C4-2B (cell line): ENCODE measurements at regions not wholly inside any gene's neighbourhood (a gene's known extent, or its start where the extent isn't known, plus 50 kb on each side); places are given as distances from the start of the nearest gene placed in this dataset.

Source experiments
- H3K27ac ChIP-seq: fragments of 450-650 bp; 2 replicates; pipeline ENCODE4 v1.5.1; 2017
- ZFX ChIP-seq: fragments of 450-650 bp; IDR thresholded peaks from 2 replicates; pipeline ENCODE4 v1.6.1; 2017
- TF ChIP-seq, protein P1 (sequence below): fragments of 450-650 bp; conservative IDR thresholded peaks from 2 replicates; pipeline ENCODE4 v1.5.1; 2017; ENCODE audit warnings: mild to moderate bottlenecking

DNA sequence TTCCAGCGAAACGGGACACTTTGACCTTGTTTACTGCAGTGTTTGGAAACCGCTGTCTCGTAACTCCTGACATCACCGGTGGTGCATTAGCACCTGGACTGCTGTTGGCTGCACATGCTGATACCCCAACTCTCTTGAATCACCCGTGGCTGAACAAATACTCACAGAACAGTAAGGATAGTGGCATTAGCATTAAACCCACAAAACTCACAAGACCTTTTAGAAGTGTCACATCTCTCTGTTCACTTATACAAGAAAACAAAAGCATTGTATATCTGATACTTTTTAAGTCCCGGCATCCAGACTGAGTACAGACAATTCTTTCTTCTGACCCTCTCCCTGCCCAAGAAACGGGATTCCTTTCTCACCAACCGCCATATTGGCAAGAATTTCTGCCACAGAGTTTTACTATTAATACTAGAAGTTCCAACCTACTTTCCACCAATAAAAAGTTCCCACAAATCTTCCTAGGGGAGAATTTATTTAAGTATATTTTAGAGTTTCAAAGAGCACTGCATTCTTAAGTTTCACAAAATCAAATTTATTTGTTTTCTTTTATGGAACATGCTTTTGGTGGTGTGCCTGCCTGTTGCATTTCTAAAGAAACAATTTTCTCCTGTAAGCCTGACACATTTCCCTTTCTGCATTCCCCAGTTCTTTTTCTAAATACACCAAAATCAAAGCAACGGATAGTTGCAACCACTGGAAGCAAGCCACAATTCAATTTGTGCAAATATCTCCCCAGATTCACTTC lies 208.4 kb upstream of the KLF14 start:
- TF ChIP-seq, protein P1, sequence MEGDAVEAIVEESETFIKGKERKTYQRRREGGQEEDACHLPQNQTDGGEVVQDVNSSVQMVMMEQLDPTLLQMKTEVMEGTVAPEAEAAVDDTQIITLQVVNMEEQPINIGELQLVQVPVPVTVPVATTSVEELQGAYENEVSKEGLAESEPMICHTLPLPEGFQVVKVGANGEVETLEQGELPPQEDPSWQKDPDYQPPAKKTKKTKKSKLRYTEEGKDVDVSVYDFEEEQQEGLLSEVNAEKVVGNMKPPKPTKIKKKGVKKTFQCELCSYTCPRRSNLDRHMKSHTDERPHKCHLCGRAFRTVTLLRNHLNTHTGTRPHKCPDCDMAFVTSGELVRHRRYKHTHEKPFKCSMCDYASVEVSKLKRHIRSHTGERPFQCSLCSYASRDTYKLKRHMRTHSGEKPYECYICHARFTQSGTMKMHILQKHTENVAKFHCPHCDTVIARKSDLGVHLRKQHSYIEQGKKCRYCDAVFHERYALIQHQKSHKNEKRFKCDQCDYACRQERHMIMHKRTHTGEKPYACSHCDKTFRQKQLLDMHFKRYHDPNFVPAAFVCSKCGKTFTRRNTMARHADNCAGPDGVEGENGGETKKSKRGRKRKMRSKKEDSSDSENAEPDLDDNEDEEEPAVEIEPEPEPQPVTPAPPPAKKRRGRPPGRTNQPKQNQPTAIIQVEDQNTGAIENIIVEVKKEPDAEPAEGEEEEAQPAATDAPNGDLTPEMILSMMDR = no peak
- TF ChIP-seq ZFX = no peak
- no peak overlapping the region for H3K27ac ChIP-seq

DNA sequence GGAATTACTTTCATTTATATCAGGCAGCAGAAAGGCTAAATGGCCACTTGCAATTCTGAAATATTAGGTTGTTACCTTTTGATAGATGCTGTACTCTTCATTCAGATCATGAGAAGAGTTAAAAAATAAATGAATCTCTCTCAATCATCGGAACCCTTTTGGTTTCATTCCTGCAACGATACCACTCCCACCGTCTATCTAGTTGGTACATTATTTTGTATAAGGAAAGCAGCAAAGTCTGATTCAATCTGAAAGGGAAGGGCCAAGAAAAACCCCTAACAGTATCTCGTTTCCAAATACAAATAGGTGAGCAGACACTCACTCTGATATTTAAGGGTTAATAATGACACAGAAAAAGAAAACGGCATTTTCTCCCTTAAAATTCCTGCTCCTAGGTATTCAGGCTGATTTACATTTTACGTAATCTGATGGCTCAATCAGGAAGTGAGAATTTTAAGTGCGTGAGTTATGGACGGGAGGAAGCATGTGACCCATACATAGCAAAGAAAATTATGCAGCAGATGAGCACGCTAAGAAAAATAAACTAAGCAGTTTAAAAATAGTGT lies 209.4 kb upstream of the KLF14 start:
- no peak overlapping the region for H3K27ac ChIP-seq
- TF ChIP-seq, protein P1 = no peak
- TF ChIP-seq ZFX = no peak

DNA sequence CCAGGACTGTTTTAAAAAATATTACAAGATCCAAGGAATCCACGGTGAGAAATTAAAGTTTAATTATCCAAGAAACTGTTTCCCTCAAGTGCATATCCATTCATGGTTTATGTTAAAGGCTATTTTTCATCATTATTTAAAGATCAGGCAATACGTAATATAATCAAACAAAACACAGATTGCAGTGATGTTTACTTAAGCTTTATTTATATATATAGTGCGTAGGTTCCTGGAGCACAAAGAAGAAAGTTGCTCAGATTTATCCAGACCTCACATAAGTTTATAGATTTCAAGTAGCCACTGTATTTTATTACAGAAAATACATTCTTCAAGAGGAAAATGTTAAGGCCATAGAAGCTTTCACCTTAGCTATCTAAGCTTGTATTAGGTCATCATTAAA lies 210.0 kb upstream of the KLF14 start:
- no peak overlapping the region for H3K27ac ChIP-seq
- no peak for TF ChIP-seq ZFX
- TF ChIP-seq, protein P1 = no peak

DNA sequence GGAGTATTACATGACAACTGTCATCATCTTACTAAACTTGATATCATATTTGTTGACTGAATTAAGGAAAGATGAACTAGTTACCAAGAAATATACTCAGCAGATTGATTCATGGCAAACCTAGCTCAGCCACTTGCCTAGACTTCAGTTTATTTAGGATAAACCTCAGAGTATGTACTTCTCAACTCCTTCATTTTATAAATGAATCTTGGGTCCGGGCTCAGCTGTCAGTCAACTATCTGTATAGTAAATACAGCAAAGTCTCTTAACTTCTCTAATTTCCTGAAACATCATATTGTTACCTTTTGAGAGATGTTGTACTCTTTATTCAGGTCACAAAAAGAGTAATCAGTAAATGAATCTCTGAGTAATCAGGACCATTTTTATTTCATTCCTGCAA lies 211.0 kb upstream of the KLF14 start:
- no peak overlapping the region for H3K27ac ChIP-seq
- TF ChIP-seq, protein P1 = no peak
- TF ChIP-seq ZFX = no peak

DNA sequence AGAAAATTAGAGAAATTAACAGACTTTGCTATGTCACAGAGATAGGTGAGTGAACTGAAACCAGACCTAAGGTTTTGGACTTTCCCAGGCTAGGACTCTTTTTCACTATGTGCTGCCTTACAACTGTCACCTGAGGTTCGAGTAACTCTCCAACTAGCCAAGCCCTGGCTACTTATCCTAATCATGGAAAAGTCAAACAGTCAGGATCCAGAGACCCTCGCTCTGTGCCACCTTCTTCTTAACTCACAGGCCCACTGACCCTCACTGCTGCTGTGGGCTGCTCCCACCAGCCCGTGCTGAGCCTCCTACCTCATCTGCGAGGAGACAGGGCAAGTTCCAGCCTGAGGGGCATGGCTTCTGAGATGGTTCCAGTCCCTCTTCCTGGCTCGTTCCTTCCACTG lies 211.4 kb upstream of the KLF14 start:
- no peak for TF ChIP-seq ZFX
- TF ChIP-seq, protein P1 = no peak
- no peak overlapping the region for H3K27ac ChIP-seq

DNA sequence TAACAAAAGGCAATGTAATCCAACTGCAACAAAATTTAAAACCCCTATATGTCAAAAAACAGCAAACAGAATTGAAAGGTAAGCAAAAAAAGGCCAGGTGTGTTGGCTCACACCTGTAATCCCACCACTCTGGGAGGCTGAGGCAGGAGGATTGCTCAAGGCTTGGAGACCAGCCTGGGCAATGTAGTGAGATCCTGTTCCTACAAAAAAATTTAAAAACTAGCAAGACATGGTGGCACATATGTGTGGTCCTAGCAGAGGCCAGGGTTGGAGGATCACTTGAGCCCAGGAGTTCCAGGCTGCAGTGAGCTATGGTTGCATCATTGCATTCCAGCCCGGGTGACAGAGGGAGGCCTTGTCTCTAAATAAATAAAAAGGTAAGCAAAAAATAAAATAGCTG lies 212.1 kb upstream of the KLF14 start:
- no peak overlapping the region for H3K27ac ChIP-seq
- no peak for TF ChIP-seq ZFX
- TF ChIP-seq, protein P1 = no peak

DNA sequence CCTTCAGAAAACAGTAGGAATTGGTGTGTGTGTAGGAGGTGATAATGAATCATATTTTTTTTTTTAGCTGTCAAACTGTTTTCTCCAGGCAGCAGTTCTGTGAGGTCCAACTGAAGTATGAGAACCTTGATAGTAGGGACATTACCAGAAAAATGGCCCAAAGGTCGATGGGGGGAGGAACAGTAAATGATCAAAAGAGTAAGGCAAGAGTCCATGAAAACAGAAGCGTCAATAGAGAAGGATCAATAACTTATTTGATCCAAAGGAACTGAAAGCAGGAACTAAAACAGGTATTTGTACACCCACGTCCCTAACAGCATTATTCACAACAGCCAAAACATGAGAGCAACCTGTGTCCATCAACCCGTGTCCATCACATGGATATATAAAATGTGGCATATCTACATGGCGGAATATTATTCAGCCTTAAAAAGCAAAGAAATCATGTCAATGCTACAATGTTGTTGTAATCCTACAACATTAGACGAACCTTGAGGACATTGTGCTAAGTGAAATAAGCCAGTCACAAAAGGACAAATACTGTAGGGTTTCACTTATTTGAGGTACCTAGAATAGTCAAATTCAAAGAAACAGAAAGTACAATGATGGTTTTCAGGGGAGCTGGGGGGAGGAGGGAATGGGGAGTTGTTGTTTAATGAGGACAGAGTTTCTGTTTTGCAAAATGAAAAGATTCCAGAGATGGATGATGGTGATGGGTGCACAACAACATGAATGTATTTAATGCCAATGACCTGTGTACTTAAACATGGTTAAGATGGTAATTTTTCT lies 214.0 kb upstream of the KLF14 start:
- H3K27ac ChIP-seq = no peak overlapping the region
- no peak for TF ChIP-seq ZFX
- TF ChIP-seq, protein P1 = no peak
